OCI-LY7 (cell line): ENCODE measurements at regions not wholly inside any gene's neighbourhood (a gene's known extent, or its start where the extent isn't known, plus 50 kb on each side); places are given as distances from the start of the nearest gene placed in this dataset.

Experiments
- BruUV-seq: library from RNA; stranded (reverse); fragments of 400-500 nt; replicated peaks from 2 replicates; lab custom pipeline; 2021; lab: Mats Ljungman, UMichigan
- CTCF ChIA-PET: fragments of 300-600 bp; sonication (Branson Sonifier 250); formaldehyde crosslinking; loops from one replicate; lab custom pipeline; 2022; ENCODE audit warnings: antibody characterized with exemption; ENCODE audit not compliant: unreplicated experiment; lab: Charles Lee
- POLR2A ChIA-PET: fragments of 300-600 bp; sonication (Branson Sonifier 250); formaldehyde crosslinking; loops from one replicate; lab custom pipeline; 2022; ENCODE audit warnings: antibody characterized with exemption; lab: Charles Lee
- DNase-seq: peaks from one replicate; pipeline ENCODE4 v3.0.0-alpha.2; 2015; ENCODE audit warnings: low spot score
- H2AFZ ChIP-seq: fragments of 200-600 bp; sonication (generic), shearing (Covaris generic); 2 replicates; pipeline ENCODE4 v1.6.1; 2014; ENCODE audit warnings: mild to moderate bottlenecking, antibody characterized with exemption, low read length, moderate library complexity
- H3K27ac ChIP-seq: fragments of 200-600 bp; sonication (generic); 2 replicates; pipeline ENCODE4 v1.5.1; 2014; ENCODE audit warnings: mixed run types, low read depth, mild to moderate bottlenecking, moderate library complexity, low read length, inconsistent platforms; ENCODE audit not compliant: poor library complexity, severe bottlenecking
- H3K36me3 ChIP-seq: fragments of 200-600 bp; sonication (generic); 2 replicates; pipeline ENCODE4 v1.6.1; 2014; ENCODE audit warnings: mild to moderate bottlenecking, antibody characterized with exemption, low read length, moderate library complexity, mixed read lengths; ENCODE audit not compliant: insufficient read depth
- H3K4me1 ChIP-seq: fragments of 200-600 bp; sonication (generic); 2 replicates; pipeline ENCODE4 v1.5.1; 2014; ENCODE audit warnings: mild to moderate bottlenecking, low read length; ENCODE audit not compliant: insufficient read depth, poor library complexity, severe bottlenecking
- H3K4me2 ChIP-seq: fragments of 200-600 bp; sonication (generic); 2 replicates; pipeline ENCODE4 v1.6.1; 2014; ENCODE audit warnings: mild to moderate bottlenecking, low read length
- H3K4me3 ChIP-seq: fragments of 200-600 bp; sonication (generic); 2 replicates; pipeline ENCODE4 v1.5.1; 2014; ENCODE audit warnings: mild to moderate bottlenecking, low read depth, low read length; ENCODE audit not compliant: poor library complexity, severe bottlenecking
- H3K79me2 ChIP-seq: fragments of 200-600 bp; sonication (generic); 2 replicates; pipeline ENCODE4 v1.6.1; 2016; ENCODE audit warnings: low read depth, mild to moderate bottlenecking, low read length, moderate library complexity, mixed read lengths; ENCODE audit not compliant: insufficient read depth
- H3K9me2 ChIP-seq: fragments of 200-600 bp; sonication (generic); 2 replicates; pipeline ENCODE4 v1.6.1; 2016; ENCODE audit warnings: mild to moderate bottlenecking, low read length, mixed read lengths; ENCODE audit not compliant: insufficient read depth
- H3K9me3 ChIP-seq: fragments of 200-600 bp; sonication (generic); 2 replicates; pipeline ENCODE4 v1.6.1; 2014; ENCODE audit warnings: mild to moderate bottlenecking, mixed run types, low read length, mixed read lengths
- H4K20me1 ChIP-seq: fragments of 200-600 bp; sonication (generic); 2 replicates; pipeline ENCODE4 v1.6.1; 2014; ENCODE audit warnings: mild to moderate bottlenecking, antibody characterized with exemption, low read length, moderate library complexity, mixed read lengths; ENCODE audit not compliant: insufficient read depth
- EZH2phosphoT487 ChIP-seq: fragments of 200-600 bp; sonication (generic); IDR thresholded peaks from 2 replicates; pipeline ENCODE4 v1.6.1; 2018; ENCODE audit warnings: low read depth, borderline replicate concordance, mild to moderate bottlenecking, mixed run types, antibody characterized with exemption, low read length, moderate library complexity, mixed read lengths
- intact Hi-C: fragments of 100-400 bp; cut with micrococcal nuclease; formaldehyde crosslinking; loops from one replicate; pipeline ENCODE4 v1.10.0; 2022; ENCODE audit not compliant: unreplicated experiment
- TF ChIP-seq, protein P1 (sequence below): fragments of 200-600 bp; sonication (generic); conservative IDR thresholded peaks from 2 replicates; pipeline ENCODE4 v1.5.1; 2014; ENCODE audit warnings: mild to moderate bottlenecking, antibody characterized with exemption, low read length, moderate library complexity, mixed read lengths

- Histone ChIP-seq H3K4me3 (no peak overlapping the region), H4K20me1 (no peaks in the 10 kb centered on the region), H2AFZ (no peak overlapping the region), H3K36me3 (no peaks in the 10 kb centered on the region), H3K4me1 (no peaks in the 10 kb centered on the region), H3K79me2 (no peaks in the 10 kb centered on the region), H3K9me3 (no peaks in the 10 kb centered on the region), H3K9me2 (no peaks in the 10 kb centered on the region), H3K27ac (no peak overlapping the region), H3K4me2 (no peak overlapping the region)
- no peak for DNase-seq
- POLR2A ChIA-PET = no interaction called here
- CTCF ChIA-PET = no interaction called here
- no TSS peak for BruUV-seq
- TF ChIP-seq, protein P1, sequence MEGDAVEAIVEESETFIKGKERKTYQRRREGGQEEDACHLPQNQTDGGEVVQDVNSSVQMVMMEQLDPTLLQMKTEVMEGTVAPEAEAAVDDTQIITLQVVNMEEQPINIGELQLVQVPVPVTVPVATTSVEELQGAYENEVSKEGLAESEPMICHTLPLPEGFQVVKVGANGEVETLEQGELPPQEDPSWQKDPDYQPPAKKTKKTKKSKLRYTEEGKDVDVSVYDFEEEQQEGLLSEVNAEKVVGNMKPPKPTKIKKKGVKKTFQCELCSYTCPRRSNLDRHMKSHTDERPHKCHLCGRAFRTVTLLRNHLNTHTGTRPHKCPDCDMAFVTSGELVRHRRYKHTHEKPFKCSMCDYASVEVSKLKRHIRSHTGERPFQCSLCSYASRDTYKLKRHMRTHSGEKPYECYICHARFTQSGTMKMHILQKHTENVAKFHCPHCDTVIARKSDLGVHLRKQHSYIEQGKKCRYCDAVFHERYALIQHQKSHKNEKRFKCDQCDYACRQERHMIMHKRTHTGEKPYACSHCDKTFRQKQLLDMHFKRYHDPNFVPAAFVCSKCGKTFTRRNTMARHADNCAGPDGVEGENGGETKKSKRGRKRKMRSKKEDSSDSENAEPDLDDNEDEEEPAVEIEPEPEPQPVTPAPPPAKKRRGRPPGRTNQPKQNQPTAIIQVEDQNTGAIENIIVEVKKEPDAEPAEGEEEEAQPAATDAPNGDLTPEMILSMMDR = no peak
- no peak for TF ChIP-seq EZH2phosphoT487
- intact Hi-C loops = loop anchor here (10.0 kb wide), 1 partner anchor 65 kb away; no protein-coding TSS in a partner anchor
Measured at GRCh38 chr18:8549254-8549757, 59.9 kb upstream of the RAB12 start.

DNA sequence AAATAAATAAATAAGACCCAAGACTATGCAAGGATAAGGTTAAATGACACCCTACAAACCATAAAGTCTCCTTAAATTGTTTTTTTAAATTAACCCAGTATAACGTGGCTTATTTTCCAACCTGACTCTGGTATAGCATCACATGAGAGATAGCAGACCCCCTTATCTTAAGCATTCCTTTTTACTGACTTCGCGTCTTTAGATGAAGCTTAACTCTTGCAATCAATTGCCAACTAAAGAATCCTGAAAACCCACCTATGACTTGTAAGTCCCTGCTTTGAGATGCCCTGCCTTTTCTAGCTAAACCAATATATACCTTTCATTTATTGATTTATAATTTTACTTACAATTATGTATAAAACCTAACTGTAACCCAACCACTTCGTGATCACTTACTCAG is 57.1 kb upstream of the RAB12 start:
- Histone ChIP-seq H3K27ac (no peak overlapping the region), H3K9me3 (no peaks in the 10 kb centered on the region), H3K4me1 (no peaks in the 10 kb centered on the region), H3K79me2 (no peaks in the 10 kb centered on the region), H3K9me2 (no peaks in the 10 kb centered on the region), H4K20me1 (no peaks in the 10 kb centered on the region), H3K4me3 (no peak overlapping the region), H3K4me2 (no peak overlapping the region), H2AFZ (no peak overlapping the region), H3K36me3 (no peaks in the 10 kb centered on the region)
- CTCF ChIA-PET = no interaction called here
- POLR2A ChIA-PET = no interaction called here
- no TSS peak for BruUV-seq
- no peak for TF ChIP-seq EZH2phosphoT487
- TF ChIP-seq, protein P1 = no peak
- intact Hi-C loops = no loop called here
- DNase-seq = no peak

- POLR2A ChIA-PET = no interaction called here
- Histone ChIP-seq H2AFZ (no peak overlapping the region), H3K4me2 (no peak overlapping the region), H3K79me2 (no peaks in the 10 kb centered on the region), H4K20me1 (no peaks in the 10 kb centered on the region), H3K9me2 (no peaks in the 10 kb centered on the region), H3K36me3 (no peaks in the 10 kb centered on the region), H3K4me1 (no peaks in the 10 kb centered on the region), H3K9me3 (no peaks in the 10 kb centered on the region), H3K27ac (no peak overlapping the region), H3K4me3 (no peak overlapping the region)
- no TSS peak for BruUV-seq
- no peak for DNase-seq
- CTCF ChIA-PET = interaction anchor here (1.1 kb wide), 1 partner anchor 10 kb away, joined by 4 read pairs; no protein-coding TSS in a partner anchor
- intact Hi-C loops = no loop called here
- TF ChIP-seq EZH2phosphoT487 = no peak
- TF ChIP-seq, protein P1 = no peak
Measured at GRCh38 chr18:8554354-8554753, 54.9 kb upstream of the RAB12 start.
